B cell (primary cell): ENCODE measurements at regions not wholly inside any gene's neighbourhood (a gene's known extent, or its start where the extent isn't known, plus 50 kb on each side); places are given as distances from the start of the nearest gene placed in this dataset.

ENCODE experiments used
- EZH2 ChIP-seq: IDR thresholded peaks from 2 replicates; pipeline ENCODE4 v1.6.1; 2012; ENCODE audit warnings: borderline replicate concordance, low read depth, mild to moderate bottlenecking, moderate library complexity, low read length; ENCODE audit not compliant: insufficient read depth, poor library complexity, severe bottlenecking
- TF ChIP-seq, protein P1 (sequence below): fragments of 200-600 bp; IDR thresholded peaks from one replicate; pipeline ENCODE4 v1.8.0; 2022; ENCODE audit warnings: antibody characterized with exemption, mild to moderate bottlenecking

DNA sequence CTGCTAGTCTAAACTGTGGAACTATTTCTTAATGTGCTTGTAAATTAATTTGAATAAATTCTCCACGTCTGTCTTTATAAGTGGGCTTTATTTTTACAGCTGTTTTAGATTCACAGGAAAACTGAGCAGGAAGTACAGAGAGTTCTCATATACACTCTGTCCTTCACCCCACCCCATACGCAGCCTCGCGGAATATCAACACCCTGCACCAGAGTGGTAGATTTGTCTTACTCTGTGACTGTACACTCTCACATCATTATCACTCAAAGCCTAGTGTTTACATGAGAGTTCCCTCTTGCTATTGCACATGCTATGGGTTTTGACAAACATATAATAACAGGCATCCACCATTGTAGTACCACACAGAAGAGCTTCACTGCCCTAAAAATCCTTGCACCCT is 179.7 kb upstream of the DAB2 start:
- TF ChIP-seq, protein P1, sequence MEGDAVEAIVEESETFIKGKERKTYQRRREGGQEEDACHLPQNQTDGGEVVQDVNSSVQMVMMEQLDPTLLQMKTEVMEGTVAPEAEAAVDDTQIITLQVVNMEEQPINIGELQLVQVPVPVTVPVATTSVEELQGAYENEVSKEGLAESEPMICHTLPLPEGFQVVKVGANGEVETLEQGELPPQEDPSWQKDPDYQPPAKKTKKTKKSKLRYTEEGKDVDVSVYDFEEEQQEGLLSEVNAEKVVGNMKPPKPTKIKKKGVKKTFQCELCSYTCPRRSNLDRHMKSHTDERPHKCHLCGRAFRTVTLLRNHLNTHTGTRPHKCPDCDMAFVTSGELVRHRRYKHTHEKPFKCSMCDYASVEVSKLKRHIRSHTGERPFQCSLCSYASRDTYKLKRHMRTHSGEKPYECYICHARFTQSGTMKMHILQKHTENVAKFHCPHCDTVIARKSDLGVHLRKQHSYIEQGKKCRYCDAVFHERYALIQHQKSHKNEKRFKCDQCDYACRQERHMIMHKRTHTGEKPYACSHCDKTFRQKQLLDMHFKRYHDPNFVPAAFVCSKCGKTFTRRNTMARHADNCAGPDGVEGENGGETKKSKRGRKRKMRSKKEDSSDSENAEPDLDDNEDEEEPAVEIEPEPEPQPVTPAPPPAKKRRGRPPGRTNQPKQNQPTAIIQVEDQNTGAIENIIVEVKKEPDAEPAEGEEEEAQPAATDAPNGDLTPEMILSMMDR = no peak
- TF ChIP-seq EZH2 = no peak
